ES-I3 (cell line): ENCODE measurements at regions not wholly inside any gene's neighbourhood (a gene's known extent, or its start where the extent isn't known, plus 50 kb on each side); places are given as distances from the start of the nearest gene placed in this dataset.

ENCODE experiments used
- H3K36me3 ChIP-seq: 2 replicates; pipeline ENCODE4 v1.6.1; 2013; ENCODE audit warnings: mild to moderate bottlenecking, low read length, control low read depth, moderate library complexity; ENCODE audit not compliant: insufficient read depth
- H3K4me1 ChIP-seq: 2 replicates; pipeline ENCODE4 v1.6.1; 2013; ENCODE audit warnings: mild to moderate bottlenecking, control low read depth, low read length; ENCODE audit not compliant: insufficient read depth
- H3K9ac ChIP-seq: 2 replicates; pipeline ENCODE4 v1.6.1; 2013; ENCODE audit warnings: low read depth, mild to moderate bottlenecking, low read length, moderate library complexity
- H3K9me3 ChIP-seq: 2 replicates; pipeline ENCODE4 v1.6.1; 2013; ENCODE audit warnings: mild to moderate bottlenecking, low read length, moderate library complexity; ENCODE audit not compliant: control insufficient read depth, insufficient read depth

DNA sequence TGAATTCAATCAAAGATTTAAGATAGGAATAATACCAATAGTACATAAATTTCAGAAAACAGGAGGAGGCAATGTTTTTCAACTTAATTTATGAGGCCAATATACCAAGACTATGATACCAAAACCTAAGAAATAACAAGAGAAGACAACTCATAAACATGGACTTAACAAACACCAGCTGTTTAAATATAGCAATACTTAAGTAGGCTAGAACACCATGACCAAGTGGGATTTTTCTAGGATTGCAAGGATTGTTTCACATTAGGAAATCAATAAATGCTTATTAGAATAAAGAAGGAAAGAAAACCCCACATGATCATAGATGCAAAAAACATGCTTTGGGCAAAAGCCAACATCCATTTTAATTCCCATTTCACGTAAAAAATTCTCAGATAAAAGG lies 355.1 kb downstream of the EPM2A start:
- Histone ChIP-seq H3K9me3 (peaks cover 6% of the 10 kb centered on the region; the same call in 1 of the 2 replicates), H3K4me1 (no peaks in the 10 kb centered on the region), H3K36me3 (no peaks in the 10 kb centered on the region), H3K9ac (no peak overlapping the region)

DNA sequence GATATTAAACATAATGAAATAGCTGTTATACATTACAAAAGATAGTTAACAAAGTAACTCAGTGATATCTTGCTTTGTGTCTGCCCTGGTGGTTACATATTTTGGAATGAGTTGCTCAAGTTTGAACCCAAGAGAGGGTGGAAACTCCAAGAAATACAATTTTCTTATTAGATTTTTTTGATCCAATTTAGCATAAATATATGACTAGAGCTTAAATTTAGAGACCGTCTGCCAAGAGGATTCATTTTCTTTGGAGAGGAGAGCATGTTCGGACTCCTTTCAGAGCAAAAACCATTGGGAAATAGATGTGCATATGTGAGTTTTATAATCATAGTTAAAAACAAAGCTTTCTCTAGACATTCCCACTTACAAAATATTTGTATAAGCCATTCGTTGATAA lies 353.4 kb downstream of the EPM2A start:
- Histone ChIP-seq H3K36me3 (no peaks in the 10 kb centered on the region), H3K9me3 (peaks cover 6% of the 10 kb centered on the region; the same call in 1 of the 2 replicates), H3K4me1 (no peaks in the 10 kb centered on the region), H3K9ac (no peak overlapping the region)

DNA sequence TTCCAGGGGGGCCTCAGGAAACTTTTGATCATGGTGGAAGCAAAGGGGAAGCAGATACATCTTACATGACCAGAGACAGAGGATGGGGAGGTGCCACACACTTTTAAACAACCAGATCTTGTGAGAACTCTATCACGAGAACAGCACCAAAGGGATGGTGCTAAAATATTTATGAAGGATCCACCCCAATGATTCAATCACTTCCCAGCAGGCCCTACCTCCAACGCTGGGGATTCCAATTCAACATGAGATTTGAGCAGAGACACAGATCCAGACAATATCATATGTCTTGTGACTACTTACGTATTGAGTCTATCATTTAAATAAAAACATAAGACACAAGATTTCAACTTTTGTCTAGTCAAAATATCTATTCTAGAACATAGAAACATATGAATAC lies 351.9 kb downstream of the EPM2A start:
- Histone ChIP-seq H3K9me3 (no peaks in the 10 kb centered on the region), H3K9ac (no peak overlapping the region), H3K4me1 (no peaks in the 10 kb centered on the region), H3K36me3 (no peaks in the 10 kb centered on the region)

DNA sequence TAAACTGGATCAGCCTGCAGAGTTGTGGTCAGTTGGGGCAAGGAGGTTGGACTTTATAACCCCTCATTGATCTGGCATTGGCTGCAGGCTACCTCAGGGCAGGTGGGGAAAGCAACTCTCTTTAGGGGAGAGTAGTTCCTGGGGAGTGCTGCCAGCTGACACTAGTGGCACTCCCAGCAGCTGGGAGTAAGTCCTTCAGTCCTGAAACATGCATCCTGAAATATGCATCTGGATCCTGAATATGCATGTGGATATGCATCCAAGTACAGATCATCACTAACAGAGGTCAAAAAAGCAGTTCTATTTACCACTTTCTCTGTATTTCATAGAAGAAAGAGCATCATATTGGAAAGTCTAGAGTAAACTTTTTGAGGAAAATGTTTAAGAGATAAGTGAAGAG lies 350.8 kb downstream of the EPM2A start:
- Histone ChIP-seq H3K4me1 (no peaks in the 10 kb centered on the region), H3K36me3 (no peaks in the 10 kb centered on the region), H3K9me3 (no peaks in the 10 kb centered on the region), H3K9ac (no peak overlapping the region)

DNA sequence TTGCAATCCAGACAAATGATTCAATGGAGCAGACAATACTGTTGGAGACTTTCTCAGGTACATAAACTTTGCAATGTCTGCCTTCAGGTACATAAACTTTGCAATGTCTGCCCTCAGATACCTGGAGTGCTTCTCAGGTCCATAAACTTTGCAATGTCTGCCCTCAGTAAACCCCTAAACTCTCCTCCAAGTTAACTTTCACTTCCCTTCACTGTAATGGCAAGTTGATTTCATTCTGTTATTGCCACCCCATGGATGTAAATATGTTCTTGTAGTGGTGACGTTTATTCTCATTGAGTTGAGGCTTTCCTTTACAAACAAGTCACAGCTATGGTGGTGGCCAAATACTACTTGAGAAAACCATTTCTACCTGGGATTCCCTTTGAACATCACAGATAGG lies 338.8 kb downstream of the EPM2A start:
- Histone ChIP-seq H3K9me3 (no peaks in the 10 kb centered on the region), H3K36me3 (no peaks in the 10 kb centered on the region), H3K9ac (no peak overlapping the region), H3K4me1 (no peaks in the 10 kb centered on the region)

DNA sequence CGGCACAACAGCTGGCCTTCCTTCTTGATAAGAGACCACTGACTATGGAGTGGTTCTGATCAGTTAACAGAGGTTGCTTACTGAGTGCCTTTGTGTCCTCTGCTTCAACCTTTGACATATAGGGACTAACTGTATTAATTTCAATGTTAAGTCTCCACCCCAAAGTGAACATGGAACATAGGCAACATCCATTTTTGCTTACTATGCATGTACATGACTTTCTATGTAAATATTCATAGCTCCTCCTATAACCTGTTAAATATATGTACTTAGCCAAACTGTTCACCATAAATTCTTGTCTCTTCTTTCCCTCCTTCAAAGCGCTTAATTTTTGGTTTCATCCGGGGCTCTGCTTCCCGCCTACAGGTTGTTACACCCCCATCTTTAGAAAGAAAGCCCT lies 334.8 kb downstream of the EPM2A start:
- no peaks in the 10 kb centered on the region for H3K4me1 ChIP-seq
- no peak overlapping the region for H3K9ac ChIP-seq
- no peaks in the 10 kb centered on the region for H3K9me3 ChIP-seq
- no peaks in the 10 kb centered on the region for H3K36me3 ChIP-seq

DNA sequence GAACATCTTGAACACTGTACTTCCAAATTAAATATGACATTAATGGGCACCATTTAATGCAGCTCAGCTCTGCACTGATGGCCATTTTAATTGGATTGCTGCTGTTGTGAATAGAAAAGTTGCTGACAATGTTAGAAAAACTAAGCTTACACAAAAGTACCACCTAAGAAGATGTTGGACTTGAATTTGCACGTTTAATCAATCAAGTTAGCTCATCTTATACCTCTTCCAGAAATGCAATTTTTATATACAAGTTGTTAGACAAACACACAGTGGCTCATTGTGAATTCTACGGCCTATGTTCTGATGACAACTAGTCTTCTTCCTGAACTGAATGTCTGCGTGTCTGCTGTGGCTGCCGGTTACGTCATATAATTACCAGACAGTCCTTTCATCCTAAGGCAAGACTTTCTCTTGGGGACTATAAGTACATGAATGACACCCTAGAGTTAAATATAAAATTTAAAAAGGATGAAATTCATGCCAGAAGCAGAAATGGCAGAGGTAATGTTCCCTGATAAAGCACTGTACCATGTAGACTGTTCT lies 330.2 kb downstream of the EPM2A start:
- H3K4me1 ChIP-seq, result no peaks in the 10 kb centered on the region
- H3K9me3 ChIP-seq, result no peaks in the 10 kb centered on the region
- no peaks in the 10 kb centered on the region for H3K36me3 ChIP-seq
- no peak overlapping the region for H3K9ac ChIP-seq

DNA sequence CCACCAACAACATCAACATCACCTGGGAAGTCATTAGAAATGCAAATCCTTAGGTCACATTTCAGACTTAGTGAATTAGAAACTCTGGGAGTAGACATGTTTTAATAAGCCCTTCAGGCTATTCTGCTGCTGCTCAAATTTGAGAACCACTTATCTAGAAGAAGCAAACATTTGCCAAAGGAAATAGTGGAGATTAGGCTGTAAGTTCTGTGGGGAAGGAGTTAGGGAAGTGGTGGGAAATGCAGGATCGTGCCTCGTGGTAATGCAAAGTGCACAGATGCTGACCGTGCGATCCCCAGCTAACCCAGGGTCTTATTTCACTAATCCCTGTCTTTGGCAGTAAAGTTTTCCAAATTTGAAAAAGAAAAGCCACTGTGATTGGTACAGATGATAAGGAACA lies 328.5 kb downstream of the EPM2A start:
- Histone ChIP-seq H3K36me3 (no peaks in the 10 kb centered on the region), H3K4me1 (no peaks in the 10 kb centered on the region), H3K9ac (no peak overlapping the region), H3K9me3 (no peaks in the 10 kb centered on the region)

DNA sequence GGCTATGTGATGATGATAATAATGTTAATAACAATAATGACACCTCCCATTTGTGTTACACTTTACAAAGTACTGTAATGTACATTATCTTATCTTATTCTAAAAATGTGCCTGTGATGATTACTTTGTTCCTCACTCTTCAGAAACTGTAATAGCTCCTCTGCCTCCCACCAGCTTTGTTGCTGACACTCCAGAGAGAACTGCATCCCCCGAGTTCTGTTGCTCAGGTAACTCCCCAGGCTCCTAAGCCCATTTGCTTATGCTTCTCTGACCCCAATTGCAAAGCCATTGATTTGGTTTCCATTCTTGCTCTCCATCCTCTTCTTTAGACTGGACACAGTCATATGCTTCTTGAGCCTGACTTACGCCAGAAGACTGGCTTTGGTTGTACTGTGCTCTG lies 319.7 kb downstream of the EPM2A start:
- no peaks in the 10 kb centered on the region for H3K36me3 ChIP-seq
- H3K4me1 ChIP-seq, result no peaks in the 10 kb centered on the region
- H3K9ac ChIP-seq, result no peak overlapping the region
- H3K9me3 ChIP-seq, result no peaks in the 10 kb centered on the region

DNA sequence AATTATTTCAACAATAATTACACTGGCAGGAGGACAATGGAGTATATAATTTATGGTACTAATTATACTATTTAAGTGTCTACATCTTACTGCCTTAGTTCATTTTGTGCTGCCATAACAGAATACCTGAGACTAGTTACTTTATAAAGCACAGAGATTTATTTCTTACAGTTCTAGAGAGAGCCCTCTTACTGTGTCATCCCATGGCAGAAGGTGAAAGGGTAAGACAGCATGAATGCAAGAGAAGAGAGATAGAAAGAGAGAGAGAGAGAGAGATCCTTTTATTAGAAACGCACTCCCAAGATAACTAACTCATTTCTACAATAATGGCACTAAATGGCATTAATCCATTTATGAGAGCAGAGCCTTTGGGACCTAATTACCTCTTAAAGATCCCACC lies 314.7 kb downstream of the EPM2A start:
- H3K9ac ChIP-seq, result no peak overlapping the region
- H3K4me1 ChIP-seq, result no peaks in the 10 kb centered on the region
- no peaks in the 10 kb centered on the region for H3K36me3 ChIP-seq
- no peaks in the 10 kb centered on the region for H3K9me3 ChIP-seq

DNA sequence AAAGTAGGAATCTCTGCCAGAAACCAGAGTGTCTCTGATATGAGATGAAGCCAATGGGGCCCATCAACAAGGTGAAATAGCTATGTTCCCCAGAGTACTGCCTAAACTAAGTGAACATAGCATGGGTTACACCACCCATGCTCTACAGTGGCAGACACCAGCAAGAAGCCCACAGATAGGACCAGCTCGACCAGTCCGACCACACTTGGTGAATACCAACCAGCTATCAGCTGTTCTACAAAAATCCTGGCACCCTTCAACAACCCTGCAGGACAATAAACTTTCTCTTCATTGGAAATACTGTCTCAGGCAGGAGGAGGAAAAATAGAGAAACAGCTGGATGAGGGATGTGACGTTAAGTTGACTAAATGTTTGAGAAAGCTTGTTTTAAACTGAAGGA lies 311.4 kb downstream of the EPM2A start:
- Histone ChIP-seq H3K36me3 (no peaks in the 10 kb centered on the region), H3K9me3 (no peaks in the 10 kb centered on the region), H3K9ac (no peak overlapping the region), H3K4me1 (no peaks in the 10 kb centered on the region)

DNA sequence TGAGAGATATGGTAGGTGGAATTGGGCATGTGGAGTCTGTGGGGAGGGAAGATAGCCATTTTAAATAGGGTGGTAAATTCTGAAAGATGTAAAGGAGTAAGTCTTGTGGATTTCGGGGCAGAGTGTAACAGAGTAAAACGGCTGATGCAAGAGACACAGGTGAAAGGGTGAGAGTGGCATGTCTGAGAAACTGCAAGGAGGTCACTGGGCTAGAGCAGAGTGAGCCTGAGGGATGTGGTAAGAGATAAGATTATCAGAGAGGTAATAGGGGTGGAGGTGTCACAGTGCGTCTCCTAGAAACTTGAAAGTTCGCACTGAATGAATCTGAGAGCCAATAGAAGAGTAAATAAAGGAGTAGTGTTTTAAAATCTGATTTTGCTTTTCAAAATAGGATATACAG lies 308.1 kb downstream of the EPM2A start:
- Histone ChIP-seq H3K36me3 (no peaks in the 10 kb centered on the region), H3K9ac (no peak overlapping the region), H3K4me1 (no peaks in the 10 kb centered on the region), H3K9me3 (no peaks in the 10 kb centered on the region)

DNA sequence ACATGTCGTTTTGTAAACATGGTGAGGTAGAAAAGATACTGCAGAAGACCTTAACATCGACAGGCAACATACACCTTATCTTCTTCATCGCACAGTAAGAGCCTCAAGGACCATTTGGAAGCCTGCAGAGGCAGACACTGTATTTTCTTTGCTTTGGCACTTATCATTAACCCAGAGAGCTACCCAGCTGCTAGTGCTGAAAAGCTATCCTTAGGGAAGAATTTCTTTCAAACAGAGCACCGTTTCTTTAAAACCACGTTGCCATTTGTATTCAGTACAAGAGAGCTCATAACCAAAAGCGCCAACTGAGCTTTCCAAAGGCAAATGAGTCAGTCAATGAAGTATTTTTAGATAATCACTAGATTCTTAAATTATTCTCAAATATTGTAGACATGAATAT lies 306.6 kb downstream of the EPM2A start:
- Histone ChIP-seq H3K9me3 (no peaks in the 10 kb centered on the region), H3K36me3 (no peaks in the 10 kb centered on the region), H3K9ac (no peak overlapping the region), H3K4me1 (no peaks in the 10 kb centered on the region)

DNA sequence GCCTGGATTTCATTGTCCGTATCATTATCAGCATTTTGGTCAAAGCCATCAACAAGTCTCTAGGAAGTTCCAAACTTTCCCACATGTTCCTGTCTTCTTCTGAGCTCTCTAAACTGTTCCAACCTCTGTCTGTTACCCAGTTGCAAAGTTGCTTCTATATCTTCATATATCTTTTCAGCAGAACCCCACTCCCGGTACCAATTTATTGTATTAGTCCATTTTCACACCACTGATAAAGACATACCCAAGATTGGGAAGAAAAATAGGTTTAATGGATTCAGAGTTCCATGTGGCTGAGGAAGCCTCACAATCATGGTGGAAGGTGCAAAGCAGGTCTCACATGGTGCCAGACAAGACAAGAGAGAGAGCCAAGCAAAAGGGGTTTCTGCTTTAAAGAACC lies 293.2 kb downstream of the EPM2A start:
- peaks cover 9% of the 10 kb centered on the region; the same call in 1 of the 2 replicates for H3K9me3 ChIP-seq
- no peaks in the 10 kb centered on the region for H3K4me1 ChIP-seq
- H3K36me3 ChIP-seq, result no peaks in the 10 kb centered on the region
- H3K9ac ChIP-seq, result no peak overlapping the region

DNA sequence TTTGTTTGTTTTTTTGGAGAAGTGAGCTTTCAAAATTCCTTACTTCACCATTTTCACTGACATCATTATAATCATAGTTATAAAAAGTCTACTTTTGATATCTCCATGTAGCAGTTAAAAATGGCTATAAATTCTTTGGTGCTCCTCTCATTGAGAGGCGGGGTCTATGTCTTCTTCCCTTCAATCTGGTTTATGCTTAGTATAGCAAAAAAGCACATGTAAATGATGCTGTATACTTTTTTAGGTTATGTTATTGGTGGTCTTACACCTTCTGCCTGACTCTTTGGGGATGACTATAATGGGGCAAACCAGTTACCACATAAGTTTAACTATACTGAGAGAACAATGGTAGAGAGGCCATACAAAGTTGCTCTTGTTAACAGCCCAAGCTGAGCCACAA lies 289.6 kb downstream of the EPM2A start:
- Histone ChIP-seq H3K36me3 (no peaks in the 10 kb centered on the region), H3K9ac (no peak overlapping the region), H3K4me1 (no peaks in the 10 kb centered on the region), H3K9me3 (peaks cover 9% of the 10 kb centered on the region; the same call in 1 of the 2 replicates)

DNA sequence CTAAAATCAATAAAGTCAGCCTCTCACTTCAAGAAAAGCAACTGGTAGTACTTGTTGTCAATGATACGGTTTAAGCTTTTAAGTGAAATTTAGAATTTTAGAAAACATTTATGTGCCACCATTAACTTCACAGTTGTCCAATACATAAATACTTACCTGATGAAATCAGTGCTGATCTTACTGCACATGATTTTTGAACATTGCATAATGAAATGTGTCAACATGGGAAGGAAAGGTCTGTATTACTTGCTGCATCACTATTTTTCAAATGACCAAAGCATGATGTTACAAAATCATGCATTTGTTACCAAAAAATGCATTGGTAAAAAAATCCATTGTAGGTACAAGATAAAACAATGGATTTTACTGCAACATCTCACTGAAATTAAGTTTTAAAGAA lies 284.3 kb downstream of the EPM2A start:
- H3K36me3 ChIP-seq, result no peaks in the 10 kb centered on the region
- no peak overlapping the region for H3K9ac ChIP-seq
- peaks cover 4% of the 10 kb centered on the region; the same call in 1 of the 2 replicates for H3K9me3 ChIP-seq
- no peaks in the 10 kb centered on the region for H3K4me1 ChIP-seq
